ENCODE measurements at regions not wholly inside any gene's neighbourhood (a gene's known extent, or its start where the extent isn't known, plus 50 kb on each side); places are given as distances from the start of the nearest gene placed in this dataset.

- CTCF ChIA-PET = no interaction called here
- BruUV-seq (replicated peaks) = no TSS peak
- TF ChIP-seq POLR2AphosphoS5 (IDR thresholded peaks at IDR 0.05; ENCODE audit: low read depth, low read length) (no peak), CTCF (IDR thresholded peaks at IDR 0.05) (no peak), TCF7L2 (IDR thresholded peaks at IDR 0.05; ENCODE audit: low read depth, low read length) (no peak), SIN3A (IDR thresholded peaks at IDR 0.05; ENCODE audit: borderline replicate concordance, insufficient read depth, low read depth, low read length) (no peak)
- TF ChIP-seq, protein P1, sequence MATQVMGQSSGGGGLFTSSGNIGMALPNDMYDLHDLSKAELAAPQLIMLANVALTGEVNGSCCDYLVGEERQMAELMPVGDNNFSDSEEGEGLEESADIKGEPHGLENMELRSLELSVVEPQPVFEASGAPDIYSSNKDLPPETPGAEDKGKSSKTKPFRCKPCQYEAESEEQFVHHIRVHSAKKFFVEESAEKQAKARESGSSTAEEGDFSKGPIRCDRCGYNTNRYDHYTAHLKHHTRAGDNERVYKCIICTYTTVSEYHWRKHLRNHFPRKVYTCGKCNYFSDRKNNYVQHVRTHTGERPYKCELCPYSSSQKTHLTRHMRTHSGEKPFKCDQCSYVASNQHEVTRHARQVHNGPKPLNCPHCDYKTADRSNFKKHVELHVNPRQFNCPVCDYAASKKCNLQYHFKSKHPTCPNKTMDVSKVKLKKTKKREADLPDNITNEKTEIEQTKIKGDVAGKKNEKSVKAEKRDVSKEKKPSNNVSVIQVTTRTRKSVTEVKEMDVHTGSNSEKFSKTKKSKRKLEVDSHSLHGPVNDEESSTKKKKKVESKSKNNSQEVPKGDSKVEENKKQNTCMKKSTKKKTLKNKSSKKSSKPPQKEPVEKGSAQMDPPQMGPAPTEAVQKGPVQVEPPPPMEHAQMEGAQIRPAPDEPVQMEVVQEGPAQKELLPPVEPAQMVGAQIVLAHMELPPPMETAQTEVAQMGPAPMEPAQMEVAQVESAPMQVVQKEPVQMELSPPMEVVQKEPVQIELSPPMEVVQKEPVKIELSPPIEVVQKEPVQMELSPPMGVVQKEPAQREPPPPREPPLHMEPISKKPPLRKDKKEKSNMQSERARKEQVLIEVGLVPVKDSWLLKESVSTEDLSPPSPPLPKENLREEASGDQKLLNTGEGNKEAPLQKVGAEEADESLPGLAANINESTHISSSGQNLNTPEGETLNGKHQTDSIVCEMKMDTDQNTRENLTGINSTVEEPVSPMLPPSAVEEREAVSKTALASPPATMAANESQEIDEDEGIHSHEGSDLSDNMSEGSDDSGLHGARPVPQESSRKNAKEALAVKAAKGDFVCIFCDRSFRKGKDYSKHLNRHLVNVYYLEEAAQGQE (IDR thresholded peaks at IDR 0.05; ENCODE audit: insufficient read depth in 1 of 2, low read depth in 2 of 2, low read length in 1 of 2) = no peak
- no peaks in the 10 kb centered on the region for H3K9me3 ChIP-seq (ENCODE audit: control insufficient read depth, insufficient read depth, low read depth, low read length)
- H3K36me3 ChIP-seq (ENCODE audit: control insufficient read depth, insufficient read depth, low read length) = no peaks in the 10 kb centered on the region
- POLR2A ChIA-PET = no interaction called here
- no peak overlapping the region for H3K27ac ChIP-seq (ENCODE audit: low read length)
- in situ Hi-C loops (cut with HindIII; ENCODE audit: low pct_unique_long_range_greater_than_20kb, low sequenced_read_pairs) = no loop called here
- no peak overlapping the region for H3K4me3 ChIP-seq (ENCODE audit: low read depth in 2 of 2, low read length in 2 of 2)
- no peaks in the 10 kb centered on the region for H3K4me1 ChIP-seq (ENCODE audit: control insufficient read depth, insufficient read depth, low read length)
- intact Hi-C loops (cut with micrococcal nuclease; ENCODE audit: unreplicated experiment) = no loop called here
- H3K27me3 ChIP-seq (ENCODE audit: control insufficient read depth, insufficient read depth, low read length) = no peaks in the 10 kb centered on the region
- ATAC-seq (no peak), DNase-seq (ENCODE audit: low read depth, low spot score) (no peak)
Measured at GRCh38 chr12:58034311-58034710, 92.9 kb downstream of the ATP23 start.

DNA sequence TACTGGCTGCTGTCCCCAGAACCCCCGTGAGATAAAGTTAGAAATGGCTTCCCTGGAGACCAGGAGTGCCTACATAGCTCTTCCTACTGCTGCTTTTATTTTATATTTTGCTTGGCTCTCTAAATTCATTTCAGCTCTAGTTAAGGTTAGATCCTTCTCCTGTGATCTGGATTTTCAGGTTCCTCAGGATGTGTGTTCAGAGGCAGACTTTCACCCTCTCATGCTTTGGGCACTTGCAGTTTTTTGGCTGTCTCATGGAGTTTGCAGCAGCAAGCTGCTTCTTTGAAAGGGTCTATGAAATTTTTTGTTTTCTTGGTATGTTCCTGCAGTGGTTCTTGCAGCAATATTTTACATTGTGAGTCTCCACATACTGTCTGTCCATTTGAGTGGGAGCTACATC lies 93.3 kb downstream of the ATP23 start:
- no peak for DNase-seq (ENCODE audit: low read depth, low spot score)
- ChIA-PET POLR2A (no interaction called here), CTCF (no interaction called here)
- no peaks in the 10 kb centered on the region for H3K36me3 ChIP-seq (ENCODE audit: control insufficient read depth, insufficient read depth, low read length)
- H3K27me3 ChIP-seq (ENCODE audit: control insufficient read depth, insufficient read depth, low read length) = no peaks in the 10 kb centered on the region
- H3K4me1 ChIP-seq (ENCODE audit: control insufficient read depth, insufficient read depth, low read length) = no peaks in the 10 kb centered on the region
- H3K27ac ChIP-seq (ENCODE audit: low read length) = no peak overlapping the region
- H3K9me3 ChIP-seq (ENCODE audit: control insufficient read depth, insufficient read depth, low read depth, low read length) = no peaks in the 10 kb centered on the region
- no TSS peak for BruUV-seq (replicated peaks)
- ATAC-seq = no peak
- in situ Hi-C loops (cut with HindIII; ENCODE audit: low pct_unique_long_range_greater_than_20kb, low sequenced_read_pairs) (no loop called here), intact Hi-C loops (cut with micrococcal nuclease; ENCODE audit: unreplicated experiment) (no loop called here)
- H3K4me3 ChIP-seq (ENCODE audit: low read depth in 2 of 2, low read length in 2 of 2) = no peak overlapping the region
- TF ChIP-seq, protein P1 (IDR thresholded peaks at IDR 0.05; ENCODE audit: insufficient read depth in 1 of 2, low read depth in 2 of 2, low read length in 1 of 2) = no peak
- TF ChIP-seq TCF7L2 (IDR thresholded peaks at IDR 0.05; ENCODE audit: low read depth, low read length) (no peak), POLR2AphosphoS5 (IDR thresholded peaks at IDR 0.05; ENCODE audit: low read depth, low read length) (no peak), SIN3A (IDR thresholded peaks at IDR 0.05; ENCODE audit: borderline replicate concordance, insufficient read depth, low read depth, low read length) (no peak), CTCF (IDR thresholded peaks at IDR 0.05) (no peak)

All from Panc1 (cell line).